ENCODE measurements at regions not wholly inside any gene's neighbourhood (a gene's known extent, or its start where the extent isn't known, plus 50 kb on each side); places are given as distances from the start of the nearest gene placed in this dataset.
A peak's percentile ranks its signal among the peaks of the same experiment; 100 is the strongest.
"Not testable (repeated sequence)": the region's sequence is repeated elsewhere in the genome, so short reads cannot be mapped to it uniquely, and the experiment has no call there.

DNA sequence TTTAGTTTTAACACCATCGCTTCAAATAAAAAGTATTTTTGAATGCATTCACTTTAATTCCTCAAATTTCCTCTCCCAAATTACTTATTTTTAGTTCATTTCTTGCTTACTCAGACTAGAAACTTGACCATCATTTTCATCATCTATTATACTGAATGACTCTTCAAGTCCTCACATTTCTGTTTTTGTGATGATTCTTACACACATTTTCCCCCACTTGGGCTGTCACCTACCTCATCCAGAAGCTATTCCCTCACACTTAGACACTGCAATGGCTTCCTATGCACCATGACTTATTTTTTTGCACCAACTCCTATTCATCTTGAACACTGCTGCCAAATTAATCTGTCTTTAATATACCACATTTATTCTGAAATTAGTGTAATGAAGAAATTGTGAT, 239.6 kb upstream of the DUSP10 start:
- in situ Hi-C loops (cut with HindIII; ENCODE audit: low pct_unique_long_range_greater_than_20kb, low sequenced_read_pairs): no loop called here
- DNase-seq (ENCODE audit: low read depth): no peak

DNA sequence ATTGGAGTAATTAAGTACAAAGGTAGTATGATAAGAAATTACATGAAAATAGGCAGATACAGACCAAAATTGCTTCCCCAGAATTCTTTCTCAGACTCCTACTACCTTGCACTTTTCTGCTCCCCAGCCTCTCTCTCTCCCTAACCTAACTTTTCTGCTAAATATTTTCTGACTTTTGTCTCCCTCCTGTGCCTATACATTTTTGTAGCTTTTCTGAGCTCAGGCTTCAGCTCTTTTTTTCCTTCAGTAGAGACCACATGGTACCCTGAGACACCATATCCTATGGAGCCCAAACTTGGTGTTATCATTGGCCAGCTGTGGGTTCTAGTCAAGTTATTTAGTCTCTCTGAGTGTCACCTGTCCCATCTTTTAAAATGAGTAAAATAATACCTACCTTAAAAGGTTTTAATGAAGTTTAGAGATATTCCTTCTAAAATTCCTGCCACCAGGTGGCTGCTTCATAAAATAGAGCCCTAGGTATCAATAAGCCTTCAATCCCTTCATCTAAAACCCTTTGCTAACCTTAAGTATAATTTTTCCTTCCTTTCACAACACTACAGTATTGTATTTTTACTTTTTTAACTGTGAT, 237.6 kb upstream of the DUSP10 start:
- in situ Hi-C loops (cut with HindIII; ENCODE audit: low pct_unique_long_range_greater_than_20kb, low sequenced_read_pairs): no loop called here

DNA sequence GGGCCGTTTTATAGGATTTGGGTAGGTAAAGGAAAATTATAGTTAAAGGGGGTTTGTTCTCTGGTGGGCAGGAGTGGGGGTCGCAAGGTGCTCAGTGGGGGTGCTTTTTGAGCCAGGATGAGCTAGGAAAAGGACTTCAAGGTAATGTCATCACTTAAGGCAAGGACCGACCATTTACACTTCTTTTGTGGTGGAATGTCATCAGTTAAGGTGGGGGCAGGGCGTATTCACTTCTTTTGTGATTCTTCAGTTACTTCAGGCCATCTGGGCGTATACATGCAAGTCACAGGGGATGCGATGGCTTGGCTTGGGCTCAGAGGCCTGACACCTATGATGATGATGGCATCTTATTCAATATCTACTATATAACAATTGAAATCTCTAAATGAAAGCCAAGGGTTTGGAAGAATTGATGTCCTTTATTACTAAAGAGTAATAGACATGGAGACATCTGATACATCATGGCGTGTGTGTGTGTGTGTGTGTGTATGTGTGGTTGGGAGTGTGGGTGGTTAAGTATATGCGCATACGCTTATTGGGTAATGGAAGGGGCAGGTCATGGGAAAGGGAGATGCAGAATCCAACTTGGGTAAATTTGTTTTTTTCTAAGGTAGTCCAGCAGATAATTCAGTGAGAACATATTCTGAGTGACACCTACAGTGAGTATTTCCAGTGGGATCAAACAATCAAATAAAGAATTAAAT, 236.9 kb upstream of the DUSP10 start:
- in situ Hi-C loops (cut with HindIII; ENCODE audit: low pct_unique_long_range_greater_than_20kb, low sequenced_read_pairs); DNase-seq (ENCODE audit: low read depth): not testable (repeated sequence)

More for the DNA sequence above, 237.6 kb upstream of the DUSP10 start:
- DNase-seq (ENCODE audit: low read depth): no peak

DNA sequence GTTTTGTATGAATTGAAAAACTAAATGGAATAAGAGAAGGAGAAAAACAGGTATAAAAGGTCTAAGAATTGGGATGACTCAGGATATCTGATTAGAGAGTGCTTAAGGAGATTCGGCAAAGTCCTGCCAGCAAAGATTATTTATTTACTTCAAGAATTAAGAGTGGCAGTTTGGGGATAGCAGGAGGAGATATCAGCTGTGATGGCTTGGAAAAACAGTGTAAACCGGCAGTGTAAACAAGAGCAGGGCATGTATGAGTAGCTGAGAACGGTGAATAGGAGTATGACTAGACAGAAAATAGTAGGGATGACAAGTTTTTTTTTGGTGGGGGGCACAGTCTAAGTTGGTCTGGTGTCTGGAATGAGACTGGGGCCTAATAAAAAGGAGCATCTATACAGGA, 231.9 kb upstream of the DUSP10 start:
- in situ Hi-C loops (cut with HindIII; ENCODE audit: low pct_unique_long_range_greater_than_20kb, low sequenced_read_pairs): not testable (repeated sequence)

DNA sequence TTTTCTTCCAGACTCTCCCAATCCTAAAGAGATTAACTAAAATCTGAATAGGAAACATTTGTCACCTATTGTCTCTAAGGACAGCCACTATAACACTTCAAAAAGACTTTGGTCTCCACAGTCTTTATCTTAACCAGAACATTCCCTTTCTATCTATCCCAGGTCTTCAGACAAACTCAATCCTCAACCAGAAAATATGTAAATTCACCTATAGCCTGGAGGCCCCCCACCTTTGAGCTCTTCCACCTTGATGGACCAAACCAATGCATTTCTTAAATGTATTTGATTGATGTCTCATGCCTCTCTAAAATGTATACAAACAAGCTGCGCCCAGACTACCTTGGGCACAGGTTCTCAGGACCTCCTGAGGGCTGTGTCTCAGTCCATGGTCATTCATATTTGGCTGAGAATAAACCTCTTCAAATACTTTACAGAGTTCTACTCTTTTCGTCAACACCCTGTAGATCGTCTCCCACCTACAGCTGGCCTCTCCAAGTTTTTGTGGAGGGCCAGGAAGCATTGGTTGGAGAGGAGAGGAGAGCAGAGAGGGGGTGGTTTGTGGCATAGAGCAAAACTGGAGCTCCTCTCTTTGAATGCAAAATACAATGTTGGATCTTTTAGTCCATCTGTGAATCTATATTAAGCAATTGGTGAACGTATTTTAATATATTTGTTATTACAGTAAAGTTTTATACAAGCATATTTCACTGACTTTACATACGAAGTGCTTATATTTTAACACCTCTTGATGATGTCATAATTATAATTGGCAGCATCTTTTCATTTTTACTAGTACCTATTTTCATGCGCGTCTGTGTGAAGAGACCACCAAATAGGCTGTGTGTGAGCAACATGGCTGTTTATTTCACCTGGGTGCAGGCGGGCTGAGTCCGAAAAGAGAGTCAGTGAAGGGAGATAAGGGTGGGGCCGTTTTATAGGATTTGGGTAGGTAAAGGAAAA, 230.7 kb upstream of the DUSP10 start:
- in situ Hi-C loops (cut with HindIII; ENCODE audit: low pct_unique_long_range_greater_than_20kb, low sequenced_read_pairs): no loop called here
- DNase-seq (ENCODE audit: low read depth): no peak

More for the DNA sequence above, 231.9 kb upstream of the DUSP10 start:
- not testable (repeated sequence) for DNase-seq (ENCODE audit: low read depth)

DNA sequence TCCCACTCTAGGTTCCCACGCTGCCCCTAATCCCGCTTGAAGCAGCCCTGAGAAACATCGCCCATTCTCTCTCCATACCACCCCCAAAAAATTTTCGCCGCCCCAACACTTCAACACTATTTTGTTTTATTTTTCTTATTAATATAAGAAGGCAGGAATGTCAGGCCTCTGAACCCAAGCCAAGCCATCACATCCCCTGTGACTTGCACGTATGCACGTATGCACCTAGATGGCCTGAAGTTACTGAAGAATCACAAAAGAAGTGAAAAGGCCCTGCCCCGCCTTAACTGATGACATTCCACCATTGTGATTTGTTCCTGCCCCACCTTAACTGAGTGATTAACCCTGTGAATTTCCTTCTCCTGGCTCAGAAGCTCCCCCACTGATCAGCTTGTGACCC, 229.1 kb upstream of the DUSP10 start:
- DNase-seq (ENCODE audit: low read depth); in situ Hi-C loops (cut with HindIII; ENCODE audit: low pct_unique_long_range_greater_than_20kb, low sequenced_read_pairs): not testable (repeated sequence)

DNA sequence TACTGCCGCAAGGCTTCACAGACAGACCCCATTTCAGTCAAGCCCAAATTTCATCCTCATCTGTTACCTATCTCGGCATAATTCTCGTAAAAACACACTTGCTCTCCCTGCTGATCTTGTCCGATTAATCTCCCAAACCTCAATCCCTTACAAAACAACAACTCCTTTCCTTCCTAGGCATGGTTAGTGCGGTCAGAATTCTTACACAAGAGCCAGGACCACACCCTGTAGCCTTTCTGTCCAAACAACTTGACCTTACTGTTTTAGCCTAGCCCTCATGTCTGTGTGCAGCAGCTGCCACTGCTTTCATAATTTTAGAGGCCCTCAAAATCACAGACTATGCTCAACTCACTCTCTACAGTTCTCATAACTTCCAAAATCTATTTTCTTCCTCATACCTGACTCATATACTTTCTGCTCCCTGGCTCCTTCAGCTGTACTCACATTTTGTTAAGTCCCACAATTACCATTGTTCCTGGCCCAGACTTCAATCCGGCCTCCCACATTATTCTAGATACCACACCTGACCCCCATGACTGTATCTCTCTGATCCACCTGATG, 227.5 kb upstream of the DUSP10 start:
- in situ Hi-C loops (cut with HindIII; ENCODE audit: low pct_unique_long_range_greater_than_20kb, low sequenced_read_pairs); DNase-seq (ENCODE audit: low read depth): not testable (repeated sequence)

DNA sequence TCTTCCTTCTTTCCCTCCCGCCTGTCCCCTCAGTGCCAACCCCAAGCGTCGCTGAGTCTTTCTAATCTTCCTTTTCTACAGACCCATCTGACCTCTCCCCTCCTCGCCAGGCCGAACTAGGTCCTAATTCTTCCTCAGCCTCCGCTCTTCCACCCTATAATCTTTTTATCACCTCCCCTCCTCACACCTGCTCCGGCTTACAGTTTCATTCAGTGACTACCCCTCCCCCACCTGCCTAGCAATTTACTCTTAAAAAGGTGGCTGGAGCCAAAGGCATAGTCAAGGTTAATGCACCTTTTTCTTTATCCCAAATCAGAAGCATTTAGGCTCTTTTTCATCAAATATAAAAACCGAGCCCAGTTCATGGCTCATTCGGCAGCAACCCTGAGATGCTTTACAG, 225.6 kb upstream of the DUSP10 start:
- DNase-seq (ENCODE audit: low read depth); in situ Hi-C loops (cut with HindIII; ENCODE audit: low pct_unique_long_range_greater_than_20kb, low sequenced_read_pairs): not testable (repeated sequence)

DNA sequence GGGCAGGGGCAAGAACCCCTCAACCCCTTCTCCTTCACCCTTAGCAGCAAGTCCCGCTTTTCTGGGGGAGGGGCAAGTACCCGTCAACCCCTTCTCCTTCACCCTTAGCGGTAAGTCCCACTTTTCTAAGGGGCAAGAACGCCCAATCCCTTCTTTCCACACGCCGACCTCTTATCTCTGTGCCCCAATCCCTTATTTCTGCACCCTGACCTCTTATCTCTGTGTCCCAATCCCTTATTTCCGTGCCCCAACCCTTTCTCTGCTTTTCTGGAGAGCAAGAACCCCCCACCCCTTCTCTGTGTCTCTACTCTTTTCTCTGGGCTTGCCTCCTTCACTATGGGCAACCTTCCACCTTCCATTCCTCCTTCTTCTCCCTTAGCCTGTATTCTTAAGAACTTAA, 225.0 kb upstream of the DUSP10 start:
- DNase-seq (ENCODE audit: low read depth); in situ Hi-C loops (cut with HindIII; ENCODE audit: low pct_unique_long_range_greater_than_20kb, low sequenced_read_pairs): not testable (repeated sequence)

DNA sequence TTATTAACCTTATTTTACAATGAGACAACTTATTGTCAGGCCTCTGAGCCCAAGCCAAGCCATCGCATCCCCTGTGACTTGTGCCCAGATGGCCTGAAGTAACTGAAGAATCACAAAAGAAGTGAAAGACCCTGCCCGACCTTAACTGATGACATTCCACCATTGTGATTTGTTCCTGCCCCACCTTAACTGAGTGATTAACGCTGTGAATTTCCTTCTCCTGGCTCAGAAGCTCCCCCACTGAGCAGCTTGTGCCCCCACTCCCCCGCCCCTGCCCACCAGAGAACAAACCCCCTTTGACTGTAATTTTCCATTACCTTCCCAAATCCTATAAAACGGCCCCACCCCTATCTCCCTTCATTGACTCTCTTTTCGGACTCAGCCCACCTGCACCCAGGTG, 224.0 kb upstream of the DUSP10 start:
- DNase-seq (ENCODE audit: low read depth); in situ Hi-C loops (cut with HindIII; ENCODE audit: low pct_unique_long_range_greater_than_20kb, low sequenced_read_pairs): not testable (repeated sequence)

DNA sequence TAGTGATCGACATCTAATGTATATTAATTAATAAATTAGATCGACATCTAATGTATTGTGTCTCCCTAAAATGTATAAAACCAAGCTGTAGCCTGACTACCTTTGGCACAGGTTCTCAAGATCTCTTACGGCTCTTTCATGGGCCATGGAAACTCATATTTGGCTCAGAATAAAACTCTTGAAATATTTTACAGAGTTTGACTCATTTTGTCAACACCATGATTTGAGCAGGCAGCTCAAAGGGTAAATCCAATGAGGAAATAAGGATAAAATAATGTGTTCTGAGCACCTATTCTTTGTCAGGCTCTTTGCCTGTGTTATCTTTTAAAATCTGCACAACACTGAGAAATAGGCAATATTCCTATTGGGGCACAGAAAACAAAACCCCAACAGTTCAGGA, 223.4 kb upstream of the DUSP10 start:
- in situ Hi-C loops (cut with HindIII; ENCODE audit: low pct_unique_long_range_greater_than_20kb, low sequenced_read_pairs): no loop called here
- DNase-seq (ENCODE audit: low read depth): peak; percentile 23

DNA sequence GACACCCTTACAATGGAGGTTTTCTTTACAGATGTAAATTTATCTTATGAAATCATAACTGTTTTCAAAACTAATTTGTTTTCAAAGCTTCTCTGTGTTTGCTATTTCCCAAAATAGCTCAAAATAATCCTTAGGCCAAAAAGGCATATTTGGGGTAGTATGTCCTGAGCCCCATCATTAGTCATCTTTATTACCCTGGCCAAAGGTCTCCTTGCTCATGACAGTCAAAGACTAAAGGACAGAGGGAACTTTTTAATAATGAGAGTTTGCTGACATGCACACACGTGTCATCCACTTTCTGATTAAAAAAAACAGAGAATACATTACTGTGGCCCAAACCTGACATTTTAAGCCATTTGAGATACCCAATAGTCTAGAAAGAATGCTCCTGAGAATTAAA, 221.9 kb upstream of the DUSP10 start:
- in situ Hi-C loops (cut with HindIII; ENCODE audit: low pct_unique_long_range_greater_than_20kb, low sequenced_read_pairs): no loop called here
- DNase-seq (ENCODE audit: low read depth): no peak

DNA sequence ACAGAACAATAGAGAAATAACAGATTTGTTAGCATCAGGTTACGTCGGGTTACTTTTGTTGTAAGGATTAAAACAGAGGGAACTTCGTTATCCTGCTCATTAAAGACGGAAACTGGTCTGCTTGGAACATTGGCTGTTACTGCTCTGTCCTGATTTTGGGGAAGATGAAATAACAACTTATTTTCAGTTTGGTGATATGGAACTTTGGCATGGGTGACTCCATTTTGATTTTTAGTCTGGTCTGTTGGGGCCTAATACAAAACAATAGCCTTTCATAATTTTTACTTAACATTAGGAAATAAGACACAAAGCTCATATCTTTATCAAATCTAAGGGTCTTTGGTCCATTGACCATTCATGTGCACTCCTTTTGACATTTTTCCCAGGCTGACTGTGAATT, 220.5 kb upstream of the DUSP10 start:
- DNase-seq (ENCODE audit: low read depth): no peak
- in situ Hi-C loops (cut with HindIII; ENCODE audit: low pct_unique_long_range_greater_than_20kb, low sequenced_read_pairs): no loop called here

DNA sequence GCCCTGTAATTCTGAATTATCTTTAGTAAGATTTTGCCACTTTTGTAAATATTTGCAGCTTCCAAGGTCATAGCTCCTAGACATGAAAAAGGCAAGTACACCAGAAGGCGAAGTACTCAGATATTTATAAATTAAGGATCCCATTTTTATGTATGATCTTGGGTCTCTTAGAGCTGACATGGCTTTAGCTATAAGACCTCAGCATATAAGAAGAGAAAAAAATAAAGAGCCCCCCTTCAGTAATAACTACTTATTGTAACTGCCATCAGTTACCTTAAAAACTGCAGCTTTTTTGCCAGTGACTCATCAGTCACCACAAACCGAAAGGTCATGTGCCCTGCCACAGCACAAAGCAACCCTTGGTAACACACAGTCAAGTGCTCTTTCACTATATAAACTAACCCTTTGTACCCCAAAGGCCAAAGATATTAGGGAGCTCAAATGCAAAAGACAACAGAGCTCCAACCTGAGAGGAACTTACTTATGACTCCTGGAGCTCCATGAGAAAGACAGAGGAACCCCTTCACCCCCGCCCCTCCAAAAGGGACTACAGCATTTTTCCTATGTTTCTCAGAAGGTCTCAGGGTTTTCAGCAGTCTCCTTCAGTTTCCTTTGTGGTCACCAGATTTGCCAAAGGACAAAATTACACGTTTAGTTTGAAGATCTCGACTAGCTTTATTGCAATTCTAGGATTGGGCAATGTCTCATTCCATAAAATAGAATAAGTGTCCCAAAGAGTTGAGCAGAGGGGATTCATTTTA, 219.8 kb upstream of the DUSP10 start:
- DNase-seq (ENCODE audit: low read depth): peak; percentile 71
- in situ Hi-C loops (cut with HindIII; ENCODE audit: low pct_unique_long_range_greater_than_20kb, low sequenced_read_pairs): no loop called here

DNA sequence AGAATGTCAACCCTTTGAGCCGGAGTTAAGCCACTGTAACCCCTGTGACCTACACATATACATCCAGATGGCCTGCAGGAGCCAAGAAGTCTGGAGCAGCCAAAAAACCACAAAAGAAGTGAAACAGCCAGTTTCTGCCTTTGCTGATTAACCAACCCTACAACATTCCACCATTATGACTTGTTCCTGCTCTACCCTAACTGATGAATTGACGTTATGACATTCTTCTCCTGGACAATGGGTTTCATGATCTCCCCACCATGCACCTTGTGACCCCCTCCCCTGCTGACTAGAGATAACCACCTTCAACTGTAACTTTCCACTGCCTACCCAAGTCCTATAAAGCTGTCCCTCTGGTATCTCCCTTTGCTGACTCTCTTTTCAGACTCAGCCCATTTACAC, 216.3 kb upstream of the DUSP10 start:
- in situ Hi-C loops (cut with HindIII; ENCODE audit: low pct_unique_long_range_greater_than_20kb, low sequenced_read_pairs): not testable (repeated sequence)

DNA sequence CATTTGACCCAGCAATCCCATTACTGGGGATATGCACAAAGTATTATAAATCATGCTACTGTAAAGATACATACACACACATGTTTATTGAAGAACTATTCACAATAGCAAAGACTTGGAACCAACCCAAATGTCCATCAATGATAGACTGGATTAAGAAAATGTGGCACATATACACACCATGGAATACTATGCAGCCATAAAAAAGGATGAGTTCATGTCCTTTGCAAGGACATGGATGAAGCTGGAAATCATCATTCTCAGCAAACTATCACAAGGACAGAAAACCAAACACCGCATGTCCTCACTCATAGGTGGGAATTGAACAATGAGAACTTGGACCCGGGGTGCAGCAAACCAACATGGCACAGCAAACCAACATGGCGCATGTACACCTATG, 215.5 kb upstream of the DUSP10 start:
- DNase-seq (ENCODE audit: low read depth); in situ Hi-C loops (cut with HindIII; ENCODE audit: low pct_unique_long_range_greater_than_20kb, low sequenced_read_pairs): not testable (repeated sequence)

More for the DNA sequence above, 216.3 kb upstream of the DUSP10 start:
- DNase-seq (ENCODE audit: low read depth): peak; percentile 89

DNA sequence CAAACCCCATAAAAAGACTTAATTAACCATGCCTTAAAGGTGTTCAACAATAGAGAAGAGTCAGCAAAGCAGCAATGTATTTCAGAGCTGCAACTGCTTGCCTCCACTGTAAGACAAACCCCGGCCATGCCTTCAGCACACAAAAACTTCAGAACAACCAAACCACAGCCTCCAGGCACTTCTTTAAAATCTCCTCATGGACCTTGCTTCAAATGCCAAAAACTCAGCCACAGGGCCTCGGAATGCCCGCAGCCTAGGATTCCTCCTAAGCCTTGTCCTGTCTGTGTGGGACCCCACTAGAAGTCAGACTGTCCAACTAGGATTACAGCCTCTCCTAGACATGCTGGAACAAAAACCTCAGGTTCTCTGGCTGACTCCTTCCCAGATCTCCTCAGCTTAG, 208.1 kb upstream of the DUSP10 start:
- in situ Hi-C loops (cut with HindIII; ENCODE audit: low pct_unique_long_range_greater_than_20kb, low sequenced_read_pairs): no loop called here
- no peak for DNase-seq (ENCODE audit: low read depth)

DNA sequence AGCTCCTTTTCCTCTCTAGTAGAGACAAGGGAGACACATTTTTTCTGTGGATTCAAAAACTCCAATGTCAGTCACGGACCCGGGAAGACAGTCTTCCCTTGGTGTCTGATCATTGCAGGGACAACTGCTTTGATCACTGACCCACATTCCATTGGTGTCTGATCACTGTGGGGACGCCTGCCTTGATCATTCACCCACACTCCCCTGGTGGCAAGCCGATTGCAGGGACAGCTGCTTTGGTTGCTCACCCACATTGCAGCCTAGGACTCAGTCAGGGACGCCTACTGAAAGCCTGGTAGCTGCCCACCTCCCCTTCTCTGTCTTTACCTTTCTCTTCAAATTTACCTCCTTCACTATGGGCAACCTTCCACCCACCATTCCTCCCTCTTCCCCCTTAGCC, 206.6 kb upstream of the DUSP10 start:
- no peak for DNase-seq (ENCODE audit: low read depth)
- in situ Hi-C loops (cut with HindIII; ENCODE audit: low pct_unique_long_range_greater_than_20kb, low sequenced_read_pairs): no loop called here
